IMR-90 (cell line): ENCODE measurements at regions not wholly inside any gene's neighbourhood (a gene's known extent, or its start where the extent isn't known, plus 50 kb on each side); places are given as distances from the start of the nearest gene placed in this dataset.
"Not testable (repeated sequence)": the region's sequence is repeated elsewhere in the genome, so short reads cannot be mapped to it uniquely, and the experiment has no call there.

Experiments
- BHLHE40 ChIP-seq: fragments of 150-350 bp; IDR thresholded peaks from 2 replicates; pipeline ENCODE4 v1.6.1; 2016; ENCODE audit warnings: mild to moderate bottlenecking, low read depth, low read length
- CEBPB ChIP-seq: IDR thresholded peaks from 2 replicates; pipeline ENCODE4 v1.6.1; 2012; ENCODE audit warnings: low read depth, low read length, improper control_type of control experiment
- CHD1 ChIP-seq: IDR thresholded peaks from 2 replicates; pipeline ENCODE4 v1.6.1; 2012; ENCODE audit warnings: low read depth, low read length, improper control_type of control experiment
- CTCF ChIP-seq: conservative IDR thresholded peaks from 2 replicates; pipeline ENCODE4 v1.5.1; 2012; ENCODE audit warnings: mild to moderate bottlenecking, low read depth, low read length, improper control_type of control experiment
- FOS ChIP-seq: fragments of 150-350 bp; IDR thresholded peaks from 2 replicates; pipeline ENCODE4 v1.6.1; 2016; ENCODE audit warnings: low read depth, low read length
- MAFK ChIP-seq: IDR thresholded peaks from 2 replicates; pipeline ENCODE4 v1.6.1; 2012; ENCODE audit warnings: low read depth, low read length, improper control_type of control experiment
- MAZ ChIP-seq: IDR thresholded peaks from 2 replicates; pipeline ENCODE4 v1.6.1; 2012; ENCODE audit warnings: low read depth, mild to moderate bottlenecking, low read length, improper control_type of control experiment, moderate library complexity, borderline replicate concordance
- MXI1 ChIP-seq: IDR thresholded peaks from 2 replicates; pipeline ENCODE4 v1.6.1; 2012; ENCODE audit warnings: low read depth, mild to moderate bottlenecking, low read length, moderate library complexity, borderline replicate concordance
- NFE2L2 ChIP-seq: fragments of 150-350 bp; IDR thresholded peaks from 2 replicates; pipeline ENCODE4 v1.6.1; 2016; ENCODE audit warnings: low read depth, mild to moderate bottlenecking, low read length
- POLR2A ChIP-seq: IDR thresholded peaks from 2 replicates; pipeline ENCODE4 v1.6.1; 2012; ENCODE audit warnings: mild to moderate bottlenecking, low read depth, low read length
- RAD21 ChIP-seq: IDR thresholded peaks from 2 replicates; pipeline ENCODE4 v1.6.1; 2012; ENCODE audit warnings: low read length, improper control_type of control experiment
- RCOR1 ChIP-seq: IDR thresholded peaks from 2 replicates; pipeline ENCODE4 v1.6.1; 2012; ENCODE audit warnings: mild to moderate bottlenecking, low read length, improper control_type of control experiment; ENCODE audit not compliant: insufficient replicate concordance
- SMC3 ChIP-seq: fragments of 150-350 bp; IDR thresholded peaks from 2 replicates; pipeline ENCODE4 v1.6.1; 2016; ENCODE audit warnings: low read depth, mild to moderate bottlenecking, antibody characterized with exemption, low read length, moderate library complexity
- USF2 ChIP-seq: fragments of 150-350 bp; IDR thresholded peaks from 2 replicates; pipeline ENCODE4 v1.6.1; 2017; ENCODE audit warnings: mild to moderate bottlenecking, antibody characterized with exemption, low read length, low read depth

GRCh38 chr1:99078529-99078928, 73.9 kb upstream of the PLPPR5 start:
- not testable (repeated sequence) for TF ChIP-seq MAFK, CTCF, SMC3, BHLHE40, RAD21, MXI1, USF2, POLR2A, NFE2L2, RCOR1, CEBPB, MAZ, CHD1, FOS
